Ovary (tissue), 7 donors: ENCODE measurements at regions not wholly inside any gene's neighbourhood (a gene's known extent, or its start where the extent isn't known, plus 50 kb on each side); places are given as distances from the start of the nearest gene placed in this dataset.
A peak's percentile ranks its signal among the peaks of the same experiment; 100 is the strongest.

Experiments
- DNase-seq, 5 donors: peaks; one replicate each; pipeline ENCODE4 v3.0.0-alpha.2; 2019 to 2020
- H3K27ac ChIP-seq, 2 donors: fragments of 200-600 bp; one replicate each; pipeline versions ENCODE4 v1.5.1 to v1.8.0; 2019 to 2022
- H3K27me3 ChIP-seq: fragments of 200-600 bp; one replicate; pipeline ENCODE4 v1.8.0; 2022
- H3K36me3 ChIP-seq: fragments of 200-600 bp; sonication (generic); one replicate; pipeline ENCODE4 v1.5.1; 2019
- H3K4me1 ChIP-seq: one replicate; pipeline ENCODE4 v1.8.1; 2013; ENCODE audit warnings: mild to moderate bottlenecking, moderate library complexity; ENCODE audit not compliant: insufficient read depth
- H3K4me3 ChIP-seq: fragments of 200-600 bp; sonication (generic); one replicate; pipeline ENCODE4 v1.5.1; 2017
- H3K9me3 ChIP-seq, 2 donors: fragments of 200-600 bp in 1 of 2; sonication (generic) in 1 of 2; one replicate each; pipeline versions ENCODE4 v1.5.1 to v1.8.1; 2013 to 2019; ENCODE audit warnings: mild to moderate bottlenecking in 1 of 2, moderate library complexity in 1 of 2
- EP300 ChIP-seq: sonication (generic); formaldehyde crosslinking; IDR thresholded peaks from one replicate; pipeline ENCODE4 v1.6.1; 2017; ENCODE audit warnings: antibody characterized with exemption
- POLR2A ChIP-seq: fragments of 450-650 bp; IDR thresholded peaks from one replicate; pipeline ENCODE4 v1.6.1; 2017; ENCODE audit warnings: antibody characterized with exemption, mild to moderate bottlenecking, moderate library complexity
- WGBS, 3 donors: extraction: QIAGEN DNeasy Blood & Tissue Kit in 1 of 3; methylation state at CpG; one replicate each; pipeline versions ENCODE4 v1.1.5 to v1.1.7; 2013 to 2017; 5-methylcytosine and 5-hydroxymethylcytosine counted together
- intact Hi-C, 4 donors: fragments of 100-400 bp; cut with DNase I; formaldehyde crosslinking; loops; one replicate each; pipeline versions ENCODE4 v1.11.0 to v1.15.1; 2022 to 2023
- TF ChIP-seq, protein P1 (sequence below), 3 donors: fragments of 450-650 bp in 2 of 3; fragments of 200-600 bp in 1 of 3; IDR thresholded peaks; one replicate each; pipeline versions ENCODE4 v1.5.1 to v1.8.0; 2016 to 2022; ENCODE audit warnings: antibody characterized with exemption in 3 of 3, mild to moderate bottlenecking in 1 of 3
- donor health status: DM: no; HTN: no; CAD: no; lungs with moderate emphysema.
- donor health status: DM: no; HTN: no; CAD: no.
- donor health status: Bipolar disorder and iron deficiency.
- donor health status: DM: no; HTN: no; CAD: no.
- donor health status: DM: yes; HTN: yes; CAD: no.

DNA sequence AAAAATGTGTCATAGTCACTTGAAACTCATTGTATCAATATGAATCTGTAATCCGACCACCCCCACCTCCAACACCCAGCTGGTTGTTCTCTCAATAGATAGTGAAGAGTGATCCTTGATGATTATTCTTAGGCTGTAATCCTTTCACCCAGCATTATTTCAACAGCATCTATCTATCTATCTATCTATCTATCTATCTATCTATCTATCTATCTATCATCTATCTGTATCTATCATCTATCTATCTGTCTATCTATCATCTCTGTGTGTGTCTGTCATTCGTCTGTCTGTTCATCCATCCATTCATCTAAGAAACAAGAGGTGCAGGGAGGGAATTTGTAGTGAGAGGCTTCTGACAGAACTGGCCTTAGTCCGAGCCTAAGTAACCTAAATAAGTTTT is 78.7 kb upstream of the IGSF10 start:
- Histone ChIP-seq H3K27ac (peak overlapping the region in 1 of 2 donors; percentile 80), H3K9me3 (no peaks in the 10 kb centered on the region), H3K36me3 (no peaks in the 10 kb centered on the region), H3K4me3 (no peak overlapping the region), H3K27me3 (no peaks in the 10 kb centered on the region), H3K4me1 (peaks cover 6% of the 10 kb centered on the region)
- DNase-seq: no peak
- WGBS, 3 donors: 61 to 70% (median 68%) methylated on average over 3 of the region's 3 CpGs
- TF ChIP-seq, protein P1, sequence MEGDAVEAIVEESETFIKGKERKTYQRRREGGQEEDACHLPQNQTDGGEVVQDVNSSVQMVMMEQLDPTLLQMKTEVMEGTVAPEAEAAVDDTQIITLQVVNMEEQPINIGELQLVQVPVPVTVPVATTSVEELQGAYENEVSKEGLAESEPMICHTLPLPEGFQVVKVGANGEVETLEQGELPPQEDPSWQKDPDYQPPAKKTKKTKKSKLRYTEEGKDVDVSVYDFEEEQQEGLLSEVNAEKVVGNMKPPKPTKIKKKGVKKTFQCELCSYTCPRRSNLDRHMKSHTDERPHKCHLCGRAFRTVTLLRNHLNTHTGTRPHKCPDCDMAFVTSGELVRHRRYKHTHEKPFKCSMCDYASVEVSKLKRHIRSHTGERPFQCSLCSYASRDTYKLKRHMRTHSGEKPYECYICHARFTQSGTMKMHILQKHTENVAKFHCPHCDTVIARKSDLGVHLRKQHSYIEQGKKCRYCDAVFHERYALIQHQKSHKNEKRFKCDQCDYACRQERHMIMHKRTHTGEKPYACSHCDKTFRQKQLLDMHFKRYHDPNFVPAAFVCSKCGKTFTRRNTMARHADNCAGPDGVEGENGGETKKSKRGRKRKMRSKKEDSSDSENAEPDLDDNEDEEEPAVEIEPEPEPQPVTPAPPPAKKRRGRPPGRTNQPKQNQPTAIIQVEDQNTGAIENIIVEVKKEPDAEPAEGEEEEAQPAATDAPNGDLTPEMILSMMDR (IDR thresholded peaks at IDR 0.05): no peak
- TF ChIP-seq POLR2A: no peak
- TF ChIP-seq EP300: no peak
- intact Hi-C loops: no loop called here

DNA sequence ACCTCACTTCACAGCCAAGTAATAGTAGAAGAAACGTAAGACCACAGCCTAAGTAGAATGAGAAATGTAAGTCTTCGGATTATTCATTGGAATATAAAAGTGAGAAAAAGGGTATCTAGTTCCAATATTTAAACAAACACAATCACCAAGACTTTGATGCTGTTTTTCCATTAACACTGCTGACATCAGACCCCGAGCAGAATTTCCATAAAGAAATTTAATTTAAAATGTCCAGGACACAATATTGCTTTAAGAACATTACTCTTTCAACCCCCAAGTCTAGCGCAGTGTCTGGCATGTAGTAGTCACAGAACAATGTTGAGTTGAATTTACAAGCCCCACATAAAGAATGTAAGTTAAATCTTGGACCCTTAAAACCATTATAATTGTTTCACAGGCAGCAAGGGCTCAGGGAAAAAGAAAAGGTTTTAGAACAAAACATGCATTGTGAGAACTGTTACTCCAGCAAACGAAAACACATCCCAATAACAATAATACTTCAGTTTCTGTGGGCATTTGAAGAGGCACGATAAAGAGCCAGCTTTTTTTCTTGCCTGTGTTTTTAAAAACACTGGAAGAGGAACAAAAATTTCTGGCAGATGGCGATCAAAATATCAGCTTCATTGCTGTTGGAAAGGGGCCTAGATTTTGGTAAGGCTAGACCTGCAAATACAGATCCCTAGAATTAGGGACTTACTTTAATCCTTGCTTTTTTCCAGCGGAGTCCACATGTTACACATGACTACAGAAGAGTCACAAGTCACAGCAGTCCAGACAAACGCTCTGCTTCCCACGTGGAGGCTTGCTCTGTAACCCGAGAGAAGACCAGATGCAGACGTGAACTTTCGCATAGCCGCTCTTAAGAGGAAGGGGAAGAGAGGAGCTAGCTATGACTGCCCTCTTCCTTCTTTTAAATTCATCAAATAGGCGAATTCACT is 77.9 kb upstream of the IGSF10 start:
- Histone ChIP-seq H3K9me3 (no peaks in the 10 kb centered on the region), H3K4me3 (peak overlapping the region; percentile 19), H3K36me3 (no peaks in the 10 kb centered on the region), H3K4me1 (peaks cover 7% of the 10 kb centered on the region), H3K27ac (peak overlapping the region; percentile 42 to 80), H3K27me3 (no peaks in the 10 kb centered on the region)
- no peak for TF ChIP-seq EP300
- TF ChIP-seq, protein P1 (IDR thresholded peaks at IDR 0.05): peak in 1 of 3 donors; percentile 18
- no peak for TF ChIP-seq POLR2A
- peak; percentile 45 to 72 (median 66) for DNase-seq
- intact Hi-C loops: no loop called here
- WGBS, 3 donors: 9 to 14% (median 13%) methylated on average over 15 of the region's 15 CpGs

DNA sequence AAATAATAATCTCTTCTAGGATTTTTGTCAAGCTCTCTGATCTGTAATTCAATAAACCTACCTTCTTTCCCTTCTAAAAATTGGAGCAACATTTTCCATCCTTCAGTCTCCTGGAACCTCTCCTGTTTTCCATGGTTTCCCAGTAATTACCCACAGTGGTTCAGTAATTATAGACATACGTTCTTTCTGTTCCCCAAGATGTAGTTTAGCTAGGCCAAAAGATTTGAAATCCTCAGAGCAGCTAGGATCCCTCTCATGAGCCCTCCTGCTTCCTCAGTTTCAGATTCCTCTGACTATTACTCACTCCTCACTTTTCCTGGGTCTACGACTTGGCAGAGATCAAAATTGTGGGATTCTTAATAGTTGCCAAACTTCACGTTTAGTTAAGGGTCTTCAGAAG is 76.9 kb upstream of the IGSF10 start:
- DNase-seq: no peak
- no peaks in the 10 kb centered on the region for H3K36me3 ChIP-seq
- intact Hi-C loops: no loop called here
- TF ChIP-seq, protein P1 (IDR thresholded peaks at IDR 0.05): no peak
- no peak for TF ChIP-seq EP300
- no peak for TF ChIP-seq POLR2A
- H3K27me3 ChIP-seq: no peaks in the 10 kb centered on the region
- peaks cover 7% of the 10 kb centered on the region for H3K4me1 ChIP-seq
- H3K4me3 ChIP-seq: peak overlapping the region; percentile 15
- 11 to 20% (median 13%) methylated on average over 3 of the region's 3 CpGs for WGBS, 3 donors
- H3K27ac ChIP-seq: peak overlapping the region; percentile 36 to 80
- no peaks in the 10 kb centered on the region for H3K9me3 ChIP-seq

DNA sequence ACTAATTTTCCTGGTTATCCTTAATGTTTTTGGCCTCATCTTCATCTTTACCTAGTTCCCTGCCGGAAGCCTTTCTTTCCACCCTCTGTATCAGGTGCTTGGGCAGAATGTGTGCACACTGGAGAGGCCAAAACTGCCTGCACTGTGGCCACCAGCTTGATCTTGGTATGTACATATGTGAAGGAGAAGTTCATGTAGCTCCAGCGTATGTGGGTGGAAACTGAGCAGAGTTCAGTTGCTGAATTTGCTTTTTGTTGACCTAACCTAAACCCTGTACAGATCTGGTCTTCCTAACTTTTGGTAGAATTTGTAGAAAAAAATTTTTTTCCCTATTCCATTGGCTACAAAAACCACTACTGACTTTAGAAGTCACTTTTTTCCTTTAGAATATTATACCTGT is 65.9 kb upstream of the IGSF10 start:
- Histone ChIP-seq H3K27me3 (no peaks in the 10 kb centered on the region), H3K4me3 (no peak overlapping the region), H3K27ac (no peak overlapping the region), H3K9me3 (no peaks in the 10 kb centered on the region), H3K36me3 (no peaks in the 10 kb centered on the region), H3K4me1 (peaks cover 2% of the 10 kb centered on the region)
- TF ChIP-seq, protein P1 (IDR thresholded peaks at IDR 0.05): no peak
- TF ChIP-seq POLR2A: no peak
- no peak for DNase-seq
- intact Hi-C loops: no loop called here
- 87 to 97% (median 90%) methylated on average over 2 of the region's 2 CpGs for WGBS, 3 donors
